ACC112 (cell line): ENCODE measurements at regions not wholly inside any gene's neighbourhood (a gene's known extent, or its start where the extent isn't known, plus 50 kb on each side); places are given as distances from the start of the nearest gene placed in this dataset.
A peak's percentile ranks its signal among the peaks of the same experiment; 100 is the strongest.

Source experiments
- H2AFZ ChIP-seq: fragments of 200-600 bp; sonication (generic); one replicate; pipeline ENCODE4 v1.6.0; 2017; ENCODE audit warnings: antibody characterized with exemption, low read length; ENCODE audit not compliant: unreplicated experiment
- H3K27ac ChIP-seq: fragments of 200-600 bp; sonication (generic); 2 replicates; pipeline ENCODE4 v1.5.1; 2014; ENCODE audit warnings: low read depth, mild to moderate bottlenecking, antibody characterized with exemption, low read length, moderate library complexity
- H3K27me3 ChIP-seq: fragments of 200-600 bp; sonication (generic); 2 replicates; pipeline ENCODE4 v1.6.1; 2014; ENCODE audit warnings: mild to moderate bottlenecking, antibody characterized with exemption, low read length, moderate library complexity, mixed read lengths; ENCODE audit not compliant: insufficient read depth
- H3K36me3 ChIP-seq: fragments of 200-600 bp; sonication (generic); 2 replicates; pipeline ENCODE4 v1.6.1; 2016; ENCODE audit warnings: mild to moderate bottlenecking, antibody characterized with exemption, low read length, moderate library complexity, mixed read lengths; ENCODE audit not compliant: insufficient read depth
- H3K4me1 ChIP-seq: fragments of 200-600 bp; sonication (generic); one replicate; pipeline ENCODE4 v1.6.1; 2016; ENCODE audit warnings: low read length, mixed read lengths; ENCODE audit not compliant: insufficient read depth, unreplicated experiment, control insufficient read depth
- H3K4me3 ChIP-seq: fragments of 200-600 bp; sonication (generic); 2 replicates; pipeline ENCODE4 v1.5.1; 2014; ENCODE audit warnings: mild to moderate bottlenecking, low read depth, low read length
- H3K79me2 ChIP-seq: fragments of 200-600 bp; sonication (generic); one replicate; pipeline ENCODE4 v1.6.0; 2016; ENCODE audit warnings: low read length; ENCODE audit not compliant: control insufficient read depth, unreplicated experiment, insufficient read depth

DNA sequence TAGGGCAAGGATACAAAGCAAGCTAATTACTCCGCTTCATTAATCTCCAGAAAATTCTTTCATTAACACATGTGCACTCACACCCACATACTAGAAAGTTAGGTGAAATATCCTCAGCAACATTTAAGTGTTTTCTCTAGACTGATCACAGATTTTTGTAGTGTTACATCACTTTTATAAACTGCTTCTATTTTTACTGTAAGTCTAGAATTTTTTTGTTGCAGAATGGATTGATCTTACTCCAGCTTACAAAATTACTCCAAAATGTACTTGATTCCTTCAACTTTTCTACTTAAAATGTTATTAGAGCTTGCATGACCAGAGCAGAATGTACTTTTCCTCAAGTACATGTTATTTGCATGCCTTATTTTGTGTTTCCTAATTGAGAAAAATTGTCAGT, 2325.2 kb downstream of the PCDH7 start:
- H2AFZ ChIP-seq = no peak overlapping the region
- H3K4me3 ChIP-seq = no peak overlapping the region

DNA sequence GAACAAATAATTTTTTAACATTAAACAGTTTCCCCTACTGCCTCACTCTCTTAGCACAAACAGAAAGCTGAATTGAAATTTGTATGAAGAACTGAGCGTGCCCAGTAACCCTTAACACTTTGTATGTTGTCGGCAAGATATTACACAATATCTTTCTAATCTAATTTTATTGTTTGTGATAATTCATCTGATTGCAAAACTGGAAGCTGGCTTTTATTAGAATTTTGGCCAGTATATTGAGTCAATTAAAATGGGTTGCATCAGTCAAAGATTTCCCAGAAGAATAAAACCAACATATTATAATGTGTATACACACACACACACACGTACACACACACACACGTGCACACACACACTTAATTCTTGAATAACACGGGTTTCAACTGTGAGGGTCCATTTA, 2332.1 kb downstream of the PCDH7 start:
- Histone ChIP-seq H3K4me3 (peak overlapping the region; percentile 59), H3K79me2 (no peaks in the 10 kb centered on the region), H3K27me3 (no peaks in the 10 kb centered on the region), H3K36me3 (no peaks in the 10 kb centered on the region), H3K4me1 (no peaks in the 10 kb centered on the region), H3K27ac (no peak overlapping the region), H2AFZ (peak overlapping the region; percentile 80)

More for the DNA sequence above, 2325.2 kb downstream of the PCDH7 start:
- Histone ChIP-seq H3K79me2 (no peaks in the 10 kb centered on the region), H3K4me1 (no peaks in the 10 kb centered on the region), H3K36me3 (no peaks in the 10 kb centered on the region), H3K27me3 (no peaks in the 10 kb centered on the region), H3K27ac (no peak overlapping the region)

DNA sequence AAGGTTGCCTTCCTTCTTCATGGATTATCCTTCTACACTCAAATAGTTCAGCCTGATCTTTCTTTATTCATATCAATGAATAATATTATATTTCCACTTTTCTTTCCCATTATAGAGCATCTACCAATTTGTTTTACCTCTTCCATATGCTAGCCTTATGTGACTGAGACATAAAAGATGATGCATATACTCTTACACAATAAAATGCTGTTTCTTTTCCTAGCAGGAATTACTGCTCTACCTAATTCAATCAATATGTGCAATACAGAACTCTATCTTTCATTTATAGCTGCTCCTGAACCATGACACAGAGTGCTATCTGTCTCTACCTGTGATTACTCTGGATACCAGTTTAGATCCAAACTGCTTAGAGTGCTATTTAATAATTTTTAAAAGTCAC, 2334.0 kb downstream of the PCDH7 start:
- Histone ChIP-seq H3K36me3 (no peaks in the 10 kb centered on the region), H3K4me1 (no peaks in the 10 kb centered on the region), H2AFZ (no peak overlapping the region), H3K27me3 (no peaks in the 10 kb centered on the region), H3K27ac (no peak overlapping the region), H3K4me3 (no peak overlapping the region), H3K79me2 (no peaks in the 10 kb centered on the region)

DNA sequence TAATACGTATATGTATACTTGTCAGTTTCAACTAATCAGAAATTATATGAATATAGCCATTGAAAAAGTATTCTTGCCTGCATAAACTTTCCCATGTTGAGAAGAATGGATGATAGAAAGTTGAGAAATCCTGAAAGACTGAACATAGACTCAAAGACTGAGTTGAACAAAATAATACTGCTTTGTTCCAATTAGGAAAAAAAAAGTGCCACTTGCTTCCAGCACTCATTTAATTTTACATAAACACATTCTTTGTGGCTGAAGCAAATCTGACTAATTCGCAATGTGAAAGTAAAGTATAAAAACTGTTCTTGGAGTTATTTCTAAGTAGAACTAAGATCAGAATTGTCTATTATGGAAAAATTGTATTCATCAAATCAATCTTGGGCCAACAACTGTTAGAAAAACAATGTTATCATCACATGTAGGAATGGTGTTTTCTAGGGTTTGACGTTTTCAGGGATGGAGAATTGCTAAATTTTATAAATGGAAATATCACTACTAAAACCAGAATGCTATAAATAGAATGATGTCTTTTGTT, 2334.6 kb downstream of the PCDH7 start:
- H3K27ac ChIP-seq = no peak overlapping the region
- no peaks in the 10 kb centered on the region for H3K4me1 ChIP-seq
- no peak overlapping the region for H3K4me3 ChIP-seq
- H3K79me2 ChIP-seq = no peaks in the 10 kb centered on the region
- no peaks in the 10 kb centered on the region for H3K36me3 ChIP-seq
- no peak overlapping the region for H2AFZ ChIP-seq
- H3K27me3 ChIP-seq = no peaks in the 10 kb centered on the region

DNA sequence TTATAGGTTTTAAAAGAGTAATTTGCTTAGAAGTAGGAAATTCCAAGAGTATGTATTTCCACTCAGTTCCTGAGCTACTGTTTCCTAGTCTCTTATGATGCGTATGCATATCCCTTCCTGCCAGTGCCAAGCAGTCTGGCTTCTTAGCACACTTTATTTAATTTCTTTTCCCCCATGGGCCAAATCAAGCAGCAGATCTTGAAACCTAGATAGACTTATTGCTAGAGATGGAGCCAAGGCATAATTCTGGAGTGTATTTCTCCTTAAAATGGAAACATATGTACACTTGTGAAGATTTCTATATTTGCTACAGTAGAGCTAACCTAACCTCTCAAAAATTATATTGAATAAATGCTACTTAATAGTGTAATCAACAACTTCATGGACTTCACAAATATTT, 2337.6 kb downstream of the PCDH7 start:
- Histone ChIP-seq H3K36me3 (no peaks in the 10 kb centered on the region), H2AFZ (no peak overlapping the region), H3K27me3 (no peaks in the 10 kb centered on the region), H3K27ac (no peak overlapping the region), H3K4me3 (no peak overlapping the region), H3K79me2 (no peaks in the 10 kb centered on the region), H3K4me1 (peaks cover 7% of the 10 kb centered on the region)

DNA sequence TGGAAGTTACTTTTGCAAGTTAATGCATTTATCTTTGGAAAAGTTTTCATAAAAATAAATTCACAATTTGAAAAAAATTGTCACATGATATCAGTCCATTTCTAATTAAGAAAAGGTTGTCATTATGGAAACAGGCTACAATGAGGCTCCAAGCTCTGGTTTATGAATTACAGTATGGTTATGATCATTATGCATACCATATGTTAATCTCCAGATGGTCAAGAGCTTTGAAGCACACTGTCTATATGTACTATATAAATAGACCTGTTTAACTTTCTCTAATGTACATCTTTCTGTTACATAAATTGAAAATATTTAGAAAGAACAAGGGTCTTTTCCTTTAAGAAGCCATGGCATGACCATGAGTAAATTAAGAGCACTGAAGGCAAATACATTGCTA, 2338.8 kb downstream of the PCDH7 start:
- no peak overlapping the region for H3K4me3 ChIP-seq
- H3K27ac ChIP-seq = no peak overlapping the region
- no peak overlapping the region for H2AFZ ChIP-seq
- no peaks in the 10 kb centered on the region for H3K36me3 ChIP-seq
- no peaks in the 10 kb centered on the region for H3K27me3 ChIP-seq
- H3K79me2 ChIP-seq = no peaks in the 10 kb centered on the region
- H3K4me1 ChIP-seq = peaks cover 20% of the 10 kb centered on the region

DNA sequence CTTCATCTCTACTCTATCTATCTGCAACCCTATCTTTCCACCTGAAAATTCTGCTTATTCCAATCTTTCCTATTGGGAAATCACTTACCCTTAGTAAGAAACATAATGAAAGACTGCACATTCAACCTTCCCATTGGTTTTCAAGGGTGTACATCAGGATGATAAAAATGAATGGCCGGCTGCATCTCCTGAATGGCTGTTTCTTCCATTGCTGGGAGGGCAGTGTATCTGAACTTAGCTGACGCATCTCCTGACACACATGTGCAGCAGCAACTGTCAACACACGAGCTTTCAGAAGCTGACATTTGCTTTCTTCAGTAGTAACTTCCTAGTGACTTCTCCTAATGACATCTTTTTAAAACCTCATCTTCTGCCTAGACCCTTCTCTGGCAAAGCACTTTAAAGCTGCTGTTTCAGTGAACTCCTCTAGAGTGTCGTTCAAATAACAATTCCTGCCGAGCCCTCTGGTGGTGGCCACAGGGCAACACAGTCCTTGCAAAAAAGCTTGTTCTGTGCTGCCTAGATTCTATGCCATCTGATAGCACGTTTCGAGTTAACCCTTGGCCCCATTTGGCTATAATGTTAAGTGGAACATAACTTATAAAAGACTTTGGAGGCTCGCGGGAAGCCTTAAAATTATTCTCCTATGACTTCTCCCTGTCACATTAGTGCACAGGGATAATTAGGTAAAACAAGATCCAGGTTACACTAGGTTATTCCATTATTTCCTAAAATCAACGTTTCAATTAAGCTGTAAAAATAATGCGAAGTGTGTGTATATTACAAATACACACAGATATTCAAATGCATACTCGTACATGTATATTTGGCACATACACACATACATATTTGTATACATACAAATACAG, 2340.7 kb downstream of the PCDH7 start:
- Histone ChIP-seq H3K27ac (no peak overlapping the region), H2AFZ (peak overlapping the region; percentile 16), H3K79me2 (no peaks in the 10 kb centered on the region), H3K4me1 (peaks cover 20% of the 10 kb centered on the region), H3K27me3 (no peaks in the 10 kb centered on the region), H3K36me3 (no peaks in the 10 kb centered on the region), H3K4me3 (no peak overlapping the region)

DNA sequence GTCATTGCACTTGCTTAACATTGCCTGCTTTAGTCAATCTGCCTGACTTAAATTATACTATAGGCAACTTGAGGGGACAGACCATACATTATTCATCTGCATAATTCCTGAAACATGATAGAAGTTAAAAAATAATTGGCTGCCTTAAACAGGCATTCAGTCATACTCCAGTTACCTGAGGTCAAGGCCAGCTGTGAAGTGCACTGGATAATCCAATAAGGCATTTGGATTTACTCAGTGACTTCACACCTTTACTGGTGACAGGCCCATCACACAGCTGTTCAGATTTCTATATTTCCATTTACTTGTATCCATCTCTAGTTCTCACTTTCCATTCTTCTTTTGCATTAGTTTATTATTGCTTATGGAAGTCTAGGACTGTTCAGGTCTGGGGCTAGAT, 2341.6 kb downstream of the PCDH7 start:
- H3K27me3 ChIP-seq = no peaks in the 10 kb centered on the region
- H3K4me3 ChIP-seq = no peak overlapping the region
- no peak overlapping the region for H3K27ac ChIP-seq
- peaks cover 20% of the 10 kb centered on the region for H3K4me1 ChIP-seq
- no peaks in the 10 kb centered on the region for H3K79me2 ChIP-seq
- no peak overlapping the region for H2AFZ ChIP-seq
- H3K36me3 ChIP-seq = no peaks in the 10 kb centered on the region

DNA sequence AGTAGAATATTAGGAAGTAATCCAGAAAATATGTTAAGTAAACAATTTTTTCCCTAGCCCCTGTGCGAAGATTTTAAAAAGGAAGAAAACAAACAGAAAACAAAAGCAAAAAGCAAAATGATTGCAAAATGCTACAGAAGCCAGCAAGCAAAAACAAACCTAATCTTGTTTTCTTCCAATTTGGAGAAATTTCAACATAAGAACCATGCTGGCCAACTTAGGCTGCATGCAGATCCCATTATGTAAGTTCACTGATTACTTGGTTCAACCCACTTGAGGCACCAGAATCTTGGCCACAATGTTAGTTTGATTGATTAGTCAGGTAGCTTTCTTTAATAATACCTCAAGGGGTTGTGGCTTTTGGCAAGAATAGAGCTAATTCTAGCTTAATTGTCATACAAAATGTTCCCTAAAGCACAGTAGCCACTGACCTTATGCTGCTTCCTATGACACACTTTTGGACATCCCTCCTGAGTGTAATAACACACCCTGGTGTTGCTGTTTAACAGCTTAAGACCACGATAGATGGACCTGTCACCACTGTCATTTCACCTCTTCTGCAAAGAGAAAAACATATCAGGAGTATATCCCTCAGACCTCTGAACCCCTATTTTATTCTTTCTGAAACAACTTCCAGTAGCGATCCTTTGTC, 2342.1 kb downstream of the PCDH7 start:
- Histone ChIP-seq H3K79me2 (no peaks in the 10 kb centered on the region), H3K27ac (no peak overlapping the region), H3K4me3 (no peak overlapping the region), H3K27me3 (no peaks in the 10 kb centered on the region), H3K36me3 (no peaks in the 10 kb centered on the region), H2AFZ (peak overlapping the region; percentile 54), H3K4me1 (peaks cover 24% of the 10 kb centered on the region)

DNA sequence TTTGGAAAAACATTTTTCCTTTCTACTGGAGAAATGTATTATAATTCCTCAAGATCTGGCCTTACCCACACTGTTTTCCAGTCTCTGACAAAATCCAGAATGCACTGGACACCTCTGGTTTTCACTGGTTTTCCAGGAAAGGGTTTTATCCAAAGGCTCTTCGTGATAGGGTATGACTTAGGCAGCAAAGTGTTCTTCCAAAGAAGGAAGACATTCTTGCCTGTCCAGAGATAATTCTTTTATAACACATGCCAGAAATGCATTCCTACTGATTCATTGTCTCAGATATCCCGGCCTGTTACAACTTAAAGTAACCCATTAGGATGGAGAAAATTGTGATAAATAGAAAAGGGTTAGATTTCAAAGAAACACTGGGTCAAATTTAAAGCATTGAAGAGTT, 2343.1 kb downstream of the PCDH7 start:
- Histone ChIP-seq H3K27ac (peak overlapping the region; percentile 34), H3K27me3 (no peaks in the 10 kb centered on the region), H3K36me3 (no peaks in the 10 kb centered on the region), H3K79me2 (no peaks in the 10 kb centered on the region), H3K4me3 (no peak overlapping the region), H3K4me1 (peaks cover 27% of the 10 kb centered on the region), H2AFZ (peak overlapping the region; percentile 70)

DNA sequence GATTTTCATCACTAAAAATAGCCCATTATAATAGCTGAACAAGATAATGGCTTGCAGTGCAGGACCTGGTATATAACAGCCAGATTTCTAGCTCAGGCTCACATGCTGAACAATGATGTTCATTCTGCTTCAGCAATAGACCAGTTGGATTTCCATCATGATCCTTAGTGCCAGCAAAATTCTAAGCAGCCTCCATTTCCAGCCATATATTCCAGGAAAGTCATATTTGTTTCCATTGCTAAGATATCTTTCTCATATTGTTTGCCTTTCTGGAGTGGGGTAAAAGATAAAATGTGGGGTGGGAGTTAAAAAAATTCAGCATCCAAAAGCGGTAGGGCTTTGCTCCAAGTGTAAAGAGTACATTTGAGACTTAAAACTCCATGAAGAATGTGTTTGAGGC, 2344.1 kb downstream of the PCDH7 start:
- Histone ChIP-seq H3K36me3 (no peaks in the 10 kb centered on the region), H3K27me3 (no peaks in the 10 kb centered on the region), H3K79me2 (no peaks in the 10 kb centered on the region), H3K4me1 (peaks cover 27% of the 10 kb centered on the region), H3K4me3 (no peak overlapping the region), H3K27ac (no peak overlapping the region), H2AFZ (no peak overlapping the region)
